GM12801 (cell line): ENCODE measurements at regions not wholly inside any gene's neighbourhood (a gene's known extent, or its start where the extent isn't known, plus 50 kb on each side); places are given as distances from the start of the nearest gene placed in this dataset.

Experiments used
- CTCF ChIP-seq: IDR thresholded peaks from one replicate; pipeline ENCODE4 v1.5.1; 2011; ENCODE audit warnings: control low read depth; ENCODE audit not compliant: insufficient read length; ENCODE audit errors: extremely low read depth

GRCh38 chr11:19338375-19338774 lies 97.6 kb upstream of the E2F8 start:
- TF ChIP-seq CTCF = no peak

- no peak for TF ChIP-seq CTCF
These were observed 97.0 kb upstream of the E2F8 start for GRCh38 chr11:19337779-19338178.

- no peak for TF ChIP-seq CTCF
These were observed 95.6 kb upstream of the E2F8 start for GRCh38 chr11:19336331-19336730.

- no peak for TF ChIP-seq CTCF
These were observed 91.7 kb upstream of the E2F8 start for GRCh38 chr11:19332476-19332875.

- no peak for TF ChIP-seq CTCF
These were observed 89.7 kb upstream of the E2F8 start for GRCh38 chr11:19330416-19330815.

- TF ChIP-seq CTCF = no peak
These were observed 89.2 kb upstream of the E2F8 start for GRCh38 chr11:19329970-19330369.

- TF ChIP-seq CTCF = no peak
These were observed 88.0 kb upstream of the E2F8 start for GRCh38 chr11:19328586-19329311.
